ENCODE measurements at regions not wholly inside any gene's neighbourhood (a gene's known extent, or its start where the extent isn't known, plus 50 kb on each side); places are given as distances from the start of the nearest gene placed in this dataset.

GRCh38 chr3:178005961-178006360, 530.3 kb upstream of the KCNMB2 start:
- no peaks in the 10 kb centered on the region for H3K36me3 Mint-ChIP-seq (ENCODE audit: insufficient read depth)
- ATAC-seq (replicated peaks) (no peak), DNase-seq (no peak)
- H3K27me3 Mint-ChIP-seq = no peaks in the 10 kb centered on the region
- no peak overlapping the region for H3K27ac Mint-ChIP-seq
- peaks cover 23 to 24% of the 10 kb centered on the region in 2 donors for H3K4me1 Mint-ChIP-seq (ENCODE audit: low read depth in 2 of 2)
- no peak overlapping the region for H3K4me3 Mint-ChIP-seq
- H3K9me3 Mint-ChIP-seq = peaks cover 0 to 2% of the 10 kb centered on the region in 2 donors

GRCh38 chr3:178010306-178010705, 525.9 kb upstream of the KCNMB2 start:
- Mint-ChIP-seq H3K4me3 (no peak overlapping the region), H3K9me3 (no peaks in the 10 kb centered on the region), H3K4me1 (ENCODE audit: low read depth in 2 of 2) (no peaks in the 10 kb centered on the region), H3K36me3 (ENCODE audit: insufficient read depth) (no peaks in the 10 kb centered on the region), H3K27ac (no peak overlapping the region), H3K27me3 (no peaks in the 10 kb centered on the region)
- no peak for ATAC-seq (replicated peaks)
- DNase-seq = no peak

- no peak overlapping the region for H3K27ac Mint-ChIP-seq
- H3K27me3 Mint-ChIP-seq = peaks cover 0 to 17% of the 10 kb centered on the region in 2 donors
- H3K36me3 Mint-ChIP-seq (ENCODE audit: insufficient read depth) = no peaks in the 10 kb centered on the region
- ATAC-seq (replicated peaks) = no peak
- H3K4me3 Mint-ChIP-seq = no peak overlapping the region
- H3K4me1 Mint-ChIP-seq (ENCODE audit: low read depth in 2 of 2) = no peaks in the 10 kb centered on the region
- DNase-seq = no peak
- H3K9me3 Mint-ChIP-seq = no peaks in the 10 kb centered on the region
Observed at GRCh38 chr3:178019645-178020044, 516.6 kb upstream of the KCNMB2 start.

- H3K9me3 Mint-ChIP-seq = no peaks in the 10 kb centered on the region
- no peak for ATAC-seq (replicated peaks)
- H3K4me1 Mint-ChIP-seq (ENCODE audit: low read depth in 2 of 2) = no peaks in the 10 kb centered on the region
- H3K4me3 Mint-ChIP-seq = no peak overlapping the region
- no peak for DNase-seq
- no peaks in the 10 kb centered on the region for H3K36me3 Mint-ChIP-seq (ENCODE audit: insufficient read depth)
- peaks cover 0 to 17% of the 10 kb centered on the region in 2 donors for H3K27me3 Mint-ChIP-seq
- no peak overlapping the region for H3K27ac Mint-ChIP-seq
Observed at GRCh38 chr3:178022599-178022998, 513.6 kb upstream of the KCNMB2 start.

- no peaks in the 10 kb centered on the region for H3K4me1 Mint-ChIP-seq (ENCODE audit: low read depth in 2 of 2)
- no peak overlapping the region for H3K4me3 Mint-ChIP-seq
- H3K36me3 Mint-ChIP-seq (ENCODE audit: insufficient read depth) = no peaks in the 10 kb centered on the region
- peaks cover 0 to 3% of the 10 kb centered on the region in 2 donors for H3K27me3 Mint-ChIP-seq
- no peak overlapping the region for H3K27ac Mint-ChIP-seq
- ATAC-seq (replicated peaks) (no peak), DNase-seq (no peak)
- no peaks in the 10 kb centered on the region for H3K9me3 Mint-ChIP-seq
Observed at GRCh38 chr3:178028933-178029332, 507.3 kb upstream of the KCNMB2 start.

GRCh38 chr3:178036451-178037144, 499.6 kb upstream of the KCNMB2 start:
- no peak for DNase-seq
- H3K36me3 Mint-ChIP-seq (ENCODE audit: insufficient read depth) = no peaks in the 10 kb centered on the region
- H3K9me3 Mint-ChIP-seq = no peaks in the 10 kb centered on the region
- H3K27ac Mint-ChIP-seq = no peak overlapping the region
- no peak for ATAC-seq (replicated peaks)
- no peaks in the 10 kb centered on the region for H3K4me1 Mint-ChIP-seq (ENCODE audit: low read depth in 2 of 2)
- peaks cover 17 to 29% of the 10 kb centered on the region in 2 donors for H3K27me3 Mint-ChIP-seq
- no peak overlapping the region for H3K4me3 Mint-ChIP-seq

- H3K9me3 Mint-ChIP-seq = no peaks in the 10 kb centered on the region
- peaks cover 0 to 2% of the 10 kb centered on the region in 2 donors for H3K4me1 Mint-ChIP-seq (ENCODE audit: low read depth in 2 of 2)
- H3K27me3 Mint-ChIP-seq = peaks cover 0 to 8% of the 10 kb centered on the region in 2 donors
- ATAC-seq (replicated peaks) = no peak
- DNase-seq = no peak
- H3K4me3 Mint-ChIP-seq = no peak overlapping the region
- H3K27ac Mint-ChIP-seq = no peak overlapping the region
- H3K36me3 Mint-ChIP-seq (ENCODE audit: insufficient read depth) = no peaks in the 10 kb centered on the region
Observed at GRCh38 chr3:178041931-178042330, 494.3 kb upstream of the KCNMB2 start.

- no peaks in the 10 kb centered on the region for H3K9me3 Mint-ChIP-seq
- peaks cover 0 to 4% of the 10 kb centered on the region in 2 donors for H3K27me3 Mint-ChIP-seq
- no peak overlapping the region for H3K4me3 Mint-ChIP-seq
- H3K4me1 Mint-ChIP-seq (ENCODE audit: low read depth in 2 of 2) = peaks cover 0 to 2% of the 10 kb centered on the region in 2 donors
- no peak for DNase-seq
- H3K27ac Mint-ChIP-seq = no peak overlapping the region
- no peaks in the 10 kb centered on the region for H3K36me3 Mint-ChIP-seq (ENCODE audit: insufficient read depth)
- ATAC-seq (replicated peaks) = no peak
Observed at GRCh38 chr3:178042376-178042775, 493.9 kb upstream of the KCNMB2 start.

GRCh38 chr3:178043084-178043483, 493.2 kb upstream of the KCNMB2 start:
- peaks cover 0 to 2% of the 10 kb centered on the region in 2 donors for H3K4me1 Mint-ChIP-seq (ENCODE audit: low read depth in 2 of 2)
- H3K36me3 Mint-ChIP-seq (ENCODE audit: insufficient read depth) = no peaks in the 10 kb centered on the region
- ATAC-seq (replicated peaks) (no peak), DNase-seq (no peak)
- H3K27ac Mint-ChIP-seq = no peak overlapping the region
- H3K4me3 Mint-ChIP-seq = no peak overlapping the region
- H3K9me3 Mint-ChIP-seq = no peaks in the 10 kb centered on the region
- no peaks in the 10 kb centered on the region for H3K27me3 Mint-ChIP-seq

GRCh38 chr3:178044320-178044719, 491.9 kb upstream of the KCNMB2 start:
- Mint-ChIP-seq H3K27me3 (peaks cover 0 to 2% of the 10 kb centered on the region in 2 donors), H3K4me3 (no peak overlapping the region), H3K4me1 (ENCODE audit: low read depth in 2 of 2) (peaks cover 0 to 2% of the 10 kb centered on the region in 2 donors), H3K36me3 (ENCODE audit: insufficient read depth) (no peaks in the 10 kb centered on the region), H3K27ac (no peak overlapping the region), H3K9me3 (no peaks in the 10 kb centered on the region)
- DNase-seq = no peak
- no peak for ATAC-seq (replicated peaks)

GRCh38 chr3:178047496-178047895, 488.7 kb upstream of the KCNMB2 start:
- Mint-ChIP-seq H3K36me3 (ENCODE audit: insufficient read depth) (no peaks in the 10 kb centered on the region), H3K27ac (no peak overlapping the region), H3K4me3 (no peak overlapping the region), H3K9me3 (no peaks in the 10 kb centered on the region), H3K4me1 (ENCODE audit: low read depth in 2 of 2) (peaks cover 0 to 2% of the 10 kb centered on the region in 2 donors), H3K27me3 (peaks cover 0 to 9% of the 10 kb centered on the region in 2 donors)
- ATAC-seq (replicated peaks) (no peak), DNase-seq (no peak)

- no peak overlapping the region for H3K4me3 Mint-ChIP-seq
- H3K36me3 Mint-ChIP-seq (ENCODE audit: insufficient read depth) = no peaks in the 10 kb centered on the region
- H3K27me3 Mint-ChIP-seq = peaks cover 2 to 11% of the 10 kb centered on the region in 2 donors
- H3K27ac Mint-ChIP-seq = no peak overlapping the region
- H3K9me3 Mint-ChIP-seq = no peaks in the 10 kb centered on the region
- ATAC-seq (replicated peaks) = no peak
- H3K4me1 Mint-ChIP-seq (ENCODE audit: low read depth in 2 of 2) = peaks cover 0 to 2% of the 10 kb centered on the region in 2 donors
- no peak for DNase-seq
Observed at GRCh38 chr3:178048768-178049167, 487.5 kb upstream of the KCNMB2 start.

- H3K27ac Mint-ChIP-seq = no peak overlapping the region
- no peak for DNase-seq
- ATAC-seq (replicated peaks) = no peak
- no peak overlapping the region for H3K4me3 Mint-ChIP-seq
- peaks cover 2 to 9% of the 10 kb centered on the region in 2 donors for H3K4me1 Mint-ChIP-seq (ENCODE audit: low read depth in 2 of 2)
- H3K36me3 Mint-ChIP-seq (ENCODE audit: insufficient read depth) = no peaks in the 10 kb centered on the region
- H3K9me3 Mint-ChIP-seq = no peaks in the 10 kb centered on the region
- H3K27me3 Mint-ChIP-seq = peaks cover 10 to 20% of the 10 kb centered on the region in 2 donors
Observed at GRCh38 chr3:178054471-178054870, 481.8 kb upstream of the KCNMB2 start.

- peaks cover 2 to 9% of the 10 kb centered on the region in 2 donors for H3K4me1 Mint-ChIP-seq (ENCODE audit: low read depth in 2 of 2)
- no peak for ATAC-seq (replicated peaks)
- H3K4me3 Mint-ChIP-seq = no peak overlapping the region
- H3K36me3 Mint-ChIP-seq (ENCODE audit: insufficient read depth) = no peaks in the 10 kb centered on the region
- no peak overlapping the region for H3K27ac Mint-ChIP-seq
- no peak for DNase-seq
- peaks cover 10 to 14% of the 10 kb centered on the region in 2 donors for H3K27me3 Mint-ChIP-seq
- no peaks in the 10 kb centered on the region for H3K9me3 Mint-ChIP-seq
Observed at GRCh38 chr3:178055939-178056338, 480.3 kb upstream of the KCNMB2 start.

Data from effector memory CD8-positive, alpha-beta T cell (primary cell).